ENCODE measurements at regions not wholly inside any gene's neighbourhood (a gene's known extent, or its start where the extent isn't known, plus 50 kb on each side); places are given as distances from the start of the nearest gene placed in this dataset.

DNA sequence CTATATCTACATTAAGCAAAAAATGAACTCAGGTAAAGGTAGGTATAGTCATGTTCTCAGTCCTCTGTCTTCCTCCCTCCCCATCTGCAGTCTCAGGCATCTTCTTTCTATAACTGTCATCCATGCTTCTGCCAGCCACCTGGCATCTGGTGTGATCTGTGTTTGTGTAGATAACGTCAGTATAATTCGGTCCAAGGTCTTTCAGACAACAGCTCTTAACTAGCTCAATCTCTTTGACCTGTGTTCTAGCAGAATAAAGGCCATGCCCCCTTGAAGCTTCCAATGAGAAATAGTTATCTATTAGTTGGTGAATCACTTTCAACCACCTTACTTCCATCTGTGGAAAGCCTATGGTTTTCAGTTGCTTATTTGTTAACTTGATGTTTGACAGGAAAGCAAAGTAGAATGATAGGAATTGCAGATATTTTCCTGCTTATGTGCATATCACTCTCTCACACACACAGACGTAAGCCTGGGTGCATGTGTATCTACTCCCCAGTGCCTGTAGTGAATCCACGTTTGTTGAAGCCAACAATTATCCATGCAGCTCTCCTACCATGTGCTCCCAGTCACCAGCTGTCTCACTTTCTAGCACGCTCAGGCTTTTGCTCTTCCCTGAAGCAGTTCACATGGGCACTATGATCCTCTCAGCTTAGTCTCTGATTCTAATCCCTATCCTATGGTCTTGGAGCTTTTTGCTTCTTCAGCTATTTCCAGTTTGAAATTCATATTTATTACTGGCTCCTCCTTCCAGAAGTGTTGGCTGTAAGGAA, 433.7 kb upstream of the MANEA start:
- Histone ChIP-seq H3K9me3 (ENCODE audit: control insufficient read depth, low read length) (no peaks in the 10 kb centered on the region), H3K4me1 (ENCODE audit: control insufficient read depth, insufficient read depth, low read length) (no peaks in the 10 kb centered on the region), H3K27ac (ENCODE audit: low read depth, low read length) (no peak overlapping the region), H3K9ac (ENCODE audit: extremely low read depth, low read length, poor library complexity, severe bottlenecking) (no peak overlapping the region), H3K4me3 (ENCODE audit: low read length) (no peak overlapping the region), H3K36me3 (ENCODE audit: control insufficient read depth, insufficient read depth, low read length) (no peaks in the 10 kb centered on the region), H3K27me3 (ENCODE audit: control insufficient read depth, insufficient read depth, low read length, poor library complexity, severe bottlenecking) (no peaks in the 10 kb centered on the region)
- H3K4me3 Mint-ChIP-seq = no peak overlapping the region
- no peaks in the 10 kb centered on the region for H3K36me3 Mint-ChIP-seq (ENCODE audit: low read depth)
- no peaks in the 10 kb centered on the region for H3K9me3 Mint-ChIP-seq
- no peaks in the 10 kb centered on the region for H3K27me3 Mint-ChIP-seq (ENCODE audit: insufficient read depth)
- H3K4me1 Mint-ChIP-seq = peaks cover 3% of the 10 kb centered on the region
- no peak overlapping the region for H3K27ac Mint-ChIP-seq
- TF ChIP-seq, protein P1, sequence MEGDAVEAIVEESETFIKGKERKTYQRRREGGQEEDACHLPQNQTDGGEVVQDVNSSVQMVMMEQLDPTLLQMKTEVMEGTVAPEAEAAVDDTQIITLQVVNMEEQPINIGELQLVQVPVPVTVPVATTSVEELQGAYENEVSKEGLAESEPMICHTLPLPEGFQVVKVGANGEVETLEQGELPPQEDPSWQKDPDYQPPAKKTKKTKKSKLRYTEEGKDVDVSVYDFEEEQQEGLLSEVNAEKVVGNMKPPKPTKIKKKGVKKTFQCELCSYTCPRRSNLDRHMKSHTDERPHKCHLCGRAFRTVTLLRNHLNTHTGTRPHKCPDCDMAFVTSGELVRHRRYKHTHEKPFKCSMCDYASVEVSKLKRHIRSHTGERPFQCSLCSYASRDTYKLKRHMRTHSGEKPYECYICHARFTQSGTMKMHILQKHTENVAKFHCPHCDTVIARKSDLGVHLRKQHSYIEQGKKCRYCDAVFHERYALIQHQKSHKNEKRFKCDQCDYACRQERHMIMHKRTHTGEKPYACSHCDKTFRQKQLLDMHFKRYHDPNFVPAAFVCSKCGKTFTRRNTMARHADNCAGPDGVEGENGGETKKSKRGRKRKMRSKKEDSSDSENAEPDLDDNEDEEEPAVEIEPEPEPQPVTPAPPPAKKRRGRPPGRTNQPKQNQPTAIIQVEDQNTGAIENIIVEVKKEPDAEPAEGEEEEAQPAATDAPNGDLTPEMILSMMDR (conservative IDR thresholded peaks at IDR 0.05) = no peak
- 76 to 90% methylated on average over 3 to 5 of the region's 5 CpGs for WGBS, 2 experiments (ENCODE audit: insufficient coverage in 1 of 2, insufficient read length in 1 of 2)
- no peak for DNase-seq

DNA sequence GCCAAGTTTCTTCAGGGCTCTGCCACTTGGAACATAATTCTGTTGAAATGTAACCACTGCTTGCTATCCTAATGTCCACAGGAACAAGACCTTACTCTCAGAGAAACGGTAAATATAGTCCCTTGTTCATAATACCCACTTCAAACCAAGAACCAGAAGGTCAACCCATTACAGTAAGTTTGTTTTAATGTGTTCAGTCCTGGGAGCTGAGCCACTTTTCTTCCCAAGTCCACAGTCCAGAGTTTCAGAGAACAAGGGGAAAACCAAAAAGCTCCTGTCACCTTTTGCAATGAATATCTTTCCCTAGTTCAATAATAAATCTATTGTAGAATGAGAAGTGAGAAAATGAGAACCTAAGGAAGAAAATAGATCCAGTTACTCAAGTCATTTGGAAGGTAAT, 431.9 kb upstream of the MANEA start:
- no peak overlapping the region for H3K9ac ChIP-seq (ENCODE audit: extremely low read depth, low read length, poor library complexity, severe bottlenecking)
- H3K27me3 Mint-ChIP-seq (ENCODE audit: insufficient read depth) = no peaks in the 10 kb centered on the region
- no peaks in the 10 kb centered on the region for H3K36me3 ChIP-seq (ENCODE audit: control insufficient read depth, insufficient read depth, low read length)
- H3K9me3 Mint-ChIP-seq = no peaks in the 10 kb centered on the region
- no peaks in the 10 kb centered on the region for H3K36me3 Mint-ChIP-seq (ENCODE audit: low read depth)
- TF ChIP-seq, protein P1 (conservative IDR thresholded peaks at IDR 0.05) = no peak
- no peak overlapping the region for H3K4me3 ChIP-seq (ENCODE audit: low read length)
- no peak overlapping the region for H3K27ac ChIP-seq (ENCODE audit: low read depth, low read length)
- no peak for DNase-seq
- H3K9me3 ChIP-seq (ENCODE audit: control insufficient read depth, low read length) = no peaks in the 10 kb centered on the region
- H3K4me1 ChIP-seq (ENCODE audit: control insufficient read depth, insufficient read depth, low read length) = no peaks in the 10 kb centered on the region
- no peaks in the 10 kb centered on the region for H3K27me3 ChIP-seq (ENCODE audit: control insufficient read depth, insufficient read depth, low read length, poor library complexity, severe bottlenecking)
- H3K4me1 Mint-ChIP-seq = peaks cover 5% of the 10 kb centered on the region
- H3K4me3 Mint-ChIP-seq = no peak overlapping the region
- 64% methylated on average over 1 of the region's 1 CpG; no CpG with 5 or more reads in 1 of the 2 experiments for WGBS, 2 experiments (ENCODE audit: insufficient coverage in 1 of 2, insufficient read length in 1 of 2)
- H3K27ac Mint-ChIP-seq = no peak overlapping the region

DNA sequence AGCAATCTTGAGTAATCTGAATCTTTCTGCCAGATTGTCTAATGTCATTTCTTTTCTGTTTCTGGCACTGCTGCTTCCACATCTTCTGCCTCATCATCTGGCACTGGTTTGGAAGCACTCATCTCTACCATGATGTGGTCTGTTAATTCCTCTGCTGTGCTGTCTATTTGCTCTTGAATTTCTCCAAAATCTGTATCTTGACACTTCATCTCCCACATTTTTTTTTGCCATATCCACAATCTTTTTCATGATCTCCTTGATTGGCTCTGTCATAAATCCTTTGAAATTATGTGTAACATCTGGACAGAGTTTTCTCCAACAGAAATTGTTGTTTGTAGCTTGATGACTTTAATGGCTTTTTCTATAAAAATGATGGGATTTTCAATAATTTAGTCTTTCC, 417.8 kb upstream of the MANEA start:
- no peak overlapping the region for H3K27ac Mint-ChIP-seq
- TF ChIP-seq, protein P1 (conservative IDR thresholded peaks at IDR 0.05) = no peak

More for the DNA sequence above, 417.8 kb upstream of the MANEA start:
- no peaks in the 10 kb centered on the region for H3K9me3 Mint-ChIP-seq
- H3K36me3 Mint-ChIP-seq (ENCODE audit: low read depth) = no peaks in the 10 kb centered on the region
- no peaks in the 10 kb centered on the region for H3K27me3 ChIP-seq (ENCODE audit: control insufficient read depth, insufficient read depth, low read length, poor library complexity, severe bottlenecking)
- no peaks in the 10 kb centered on the region for H3K4me1 Mint-ChIP-seq
- no peak for DNase-seq
- H3K36me3 ChIP-seq (ENCODE audit: control insufficient read depth, insufficient read depth, low read length) = no peaks in the 10 kb centered on the region
- no peaks in the 10 kb centered on the region for H3K27me3 Mint-ChIP-seq (ENCODE audit: insufficient read depth)
- H3K4me1 ChIP-seq (ENCODE audit: control insufficient read depth, insufficient read depth, low read length) = no peaks in the 10 kb centered on the region
- no peak overlapping the region for H3K4me3 Mint-ChIP-seq
- H3K27ac ChIP-seq (ENCODE audit: low read depth, low read length) = no peak overlapping the region
- H3K9me3 ChIP-seq (ENCODE audit: control insufficient read depth, low read length) = no peaks in the 10 kb centered on the region
- H3K4me3 ChIP-seq (ENCODE audit: low read length) = no peak overlapping the region
- no peak overlapping the region for H3K9ac ChIP-seq (ENCODE audit: extremely low read depth, low read length, poor library complexity, severe bottlenecking)
